Astrocyte (in vitro differentiated cells and primary cell): ENCODE measurements at regions not wholly inside any gene's neighbourhood (a gene's known extent, or its start where the extent isn't known, plus 50 kb on each side); places are given as distances from the start of the nearest gene placed in this dataset.

Experiments
- CTCF ChIP-seq: IDR thresholded peaks from 2 replicates; pipeline ENCODE4 v1.5.1; 2011; ENCODE audit warnings: low read depth, mild to moderate bottlenecking, inconsistent platforms, low read length, moderate library complexity; ENCODE audit not compliant: insufficient read depth
- EZH2 ChIP-seq: IDR thresholded peaks from 2 replicates; pipeline ENCODE4 v1.6.1; 2012; ENCODE audit warnings: mild to moderate bottlenecking, low read length, inconsistent platforms; ENCODE audit not compliant: insufficient read depth

- TF ChIP-seq CTCF (no peak), EZH2 (no peak)
Observed at GRCh38 chr3:98655666-98656065, 62.3 kb upstream of the CPOX start.
